ENCODE measurements at regions not wholly inside any gene's neighbourhood (a gene's known extent, or its start where the extent isn't known, plus 50 kb on each side); places are given as distances from the start of the nearest gene placed in this dataset.

GRCh38 chr4:38213083-38213805 lies 253.0 kb downstream of the PTTG2 start:
- Histone ChIP-seq H3K36me3 (replicated peaks; ENCODE audit: control insufficient read depth, insufficient read depth, low read length) (no peaks in the 10 kb centered on the region), H3K4me3 (ENCODE audit: insufficient read depth, low read depth, low read length) (no peak overlapping the region), H3K27me3 (ENCODE audit: control insufficient read depth, insufficient read depth, low read length) (no peaks in the 10 kb centered on the region)
- DNase-seq, result no peak

GRCh38 chr4:38222892-38223291 lies 262.7 kb downstream of the PTTG2 start:
- Histone ChIP-seq H3K4me3 (ENCODE audit: insufficient read depth, low read depth, low read length) (no peak overlapping the region), H3K36me3 (replicated peaks; ENCODE audit: control insufficient read depth, insufficient read depth, low read length) (no peaks in the 10 kb centered on the region), H3K27me3 (ENCODE audit: control insufficient read depth, insufficient read depth, low read length) (no peaks in the 10 kb centered on the region)
- DNase-seq, result no peak

GRCh38 chr4:38223306-38223705 lies 263.1 kb downstream of the PTTG2 start:
- Histone ChIP-seq H3K4me3 (ENCODE audit: insufficient read depth, low read depth, low read length) (no peak overlapping the region), H3K27me3 (ENCODE audit: control insufficient read depth, insufficient read depth, low read length) (no peaks in the 10 kb centered on the region)

GRCh38 chr4:38223782-38224236 lies 263.6 kb downstream of the PTTG2 start:
- no peak for DNase-seq
- Histone ChIP-seq H3K4me3 (ENCODE audit: insufficient read depth, low read depth, low read length) (no peak overlapping the region), H3K36me3 (replicated peaks; ENCODE audit: control insufficient read depth, insufficient read depth, low read length) (no peaks in the 10 kb centered on the region), H3K27me3 (ENCODE audit: control insufficient read depth, insufficient read depth, low read length) (no peaks in the 10 kb centered on the region)

More at GRCh38 chr4:38223306-38223705, 263.1 kb downstream of the PTTG2 start:
- no peak for DNase-seq
- no peaks in the 10 kb centered on the region for H3K36me3 ChIP-seq (replicated peaks; ENCODE audit: control insufficient read depth, insufficient read depth, low read length)

- Histone ChIP-seq H3K4me3 (ENCODE audit: insufficient read depth, low read depth, low read length) (no peak overlapping the region), H3K36me3 (replicated peaks; ENCODE audit: control insufficient read depth, insufficient read depth, low read length) (no peaks in the 10 kb centered on the region), H3K27me3 (ENCODE audit: control insufficient read depth, insufficient read depth, low read length) (no peaks in the 10 kb centered on the region)
- DNase-seq, result no peak
These were observed 264.7 kb downstream of the PTTG2 start for GRCh38 chr4:38224850-38225249.

DNA sequence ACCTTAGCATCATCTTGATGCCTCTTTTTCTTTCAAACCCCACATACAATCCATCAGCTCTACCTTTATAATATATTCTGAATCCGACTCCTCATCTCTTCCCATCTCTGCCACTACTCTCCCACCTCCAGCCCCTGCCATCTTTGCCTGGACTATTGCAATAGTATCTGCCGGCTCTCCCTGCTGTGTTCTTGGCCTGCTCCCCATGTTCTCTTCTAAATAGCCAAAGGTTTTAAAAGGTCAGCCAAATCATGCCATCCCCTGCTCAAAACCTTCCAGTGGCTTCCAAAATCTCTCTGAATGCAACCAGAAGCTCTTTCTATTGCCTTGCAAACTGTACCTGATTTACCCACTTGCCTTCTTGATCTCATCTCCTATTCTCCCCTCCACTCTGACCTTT lies 266.0 kb downstream of the PTTG2 start:
- DNase-seq, result no peak
- no peak overlapping the region for H3K4me3 ChIP-seq (ENCODE audit: insufficient read depth, low read depth, low read length)
- H3K27me3 ChIP-seq (ENCODE audit: control insufficient read depth, insufficient read depth, low read length), result no peaks in the 10 kb centered on the region
- H3K36me3 ChIP-seq (replicated peaks; ENCODE audit: control insufficient read depth, insufficient read depth, low read length), result no peaks in the 10 kb centered on the region

DNA sequence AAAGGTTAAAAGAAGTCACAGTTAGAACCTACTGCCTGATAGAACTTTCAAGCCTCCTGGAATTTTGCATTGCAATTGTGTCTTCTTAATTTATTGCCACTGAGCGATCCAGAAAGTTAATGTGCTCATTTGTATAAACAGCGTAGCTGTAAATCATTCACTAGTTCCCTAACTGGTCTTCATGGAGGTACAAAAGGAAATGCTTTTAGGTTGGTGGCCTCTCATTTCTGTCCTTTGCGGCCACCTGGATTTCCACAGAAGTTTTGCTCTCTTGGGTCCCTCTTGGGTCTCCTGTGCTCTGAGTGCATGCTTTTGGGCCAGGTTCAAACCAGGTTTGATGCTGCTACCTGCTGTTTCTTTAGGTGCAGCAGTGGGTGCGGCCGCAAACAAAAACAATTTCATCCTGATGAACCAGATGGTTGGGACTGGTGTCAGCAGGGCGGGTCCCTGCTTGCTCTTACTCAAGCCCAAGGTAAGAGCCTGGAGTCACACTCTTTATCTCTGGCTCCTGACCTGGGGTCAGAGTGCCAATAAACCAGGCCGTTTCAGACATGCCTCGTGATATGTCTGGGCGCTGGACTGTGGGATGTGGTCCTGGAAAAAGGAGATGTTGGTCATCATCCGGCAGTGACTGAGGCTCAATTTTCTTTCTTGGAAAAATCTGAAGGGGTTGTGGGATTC lies 270.1 kb downstream of the PTTG2 start:
- Histone ChIP-seq H3K36me3 (replicated peaks; ENCODE audit: control insufficient read depth, insufficient read depth, low read length) (no peaks in the 10 kb centered on the region), H3K4me3 (ENCODE audit: insufficient read depth, low read depth, low read length) (no peak overlapping the region), H3K27me3 (ENCODE audit: control insufficient read depth, insufficient read depth, low read length) (no peaks in the 10 kb centered on the region)
- DNase-seq, result no peak

DNA sequence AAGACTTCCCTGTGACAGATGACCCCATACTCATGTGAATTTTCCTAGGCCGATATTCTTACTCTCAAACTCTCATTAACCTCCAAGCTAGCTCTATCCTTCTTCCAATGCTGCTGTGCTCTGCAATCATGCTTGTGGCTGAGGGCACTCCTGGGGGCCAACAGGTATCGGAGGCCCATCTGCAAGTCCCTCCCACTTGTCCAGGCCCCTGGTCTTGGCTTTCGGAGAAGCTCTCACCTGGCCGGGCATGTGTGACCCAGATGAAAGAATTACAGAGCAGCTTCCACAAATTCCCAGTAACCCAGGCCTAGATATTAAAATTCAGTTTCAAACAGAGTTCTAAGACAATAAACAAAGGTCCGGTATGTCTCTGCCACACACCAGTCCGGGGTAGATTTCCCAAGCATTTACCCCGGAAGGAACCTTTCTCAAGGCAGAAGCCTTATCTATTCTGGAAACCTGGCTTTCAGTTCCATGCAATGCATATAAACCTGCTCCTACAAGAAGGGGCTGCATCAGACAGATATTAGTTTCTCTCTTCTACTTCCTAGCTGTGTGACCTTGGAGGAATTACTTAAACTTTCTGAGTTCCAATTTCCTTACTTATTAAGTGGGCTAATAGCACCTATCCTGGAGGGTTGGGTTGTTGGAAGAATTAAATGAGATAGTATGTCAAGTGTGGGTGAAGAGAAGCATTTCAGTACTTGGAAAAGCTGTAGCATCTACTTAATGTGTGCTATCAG lies 270.8 kb downstream of the PTTG2 start:
- no peaks in the 10 kb centered on the region for H3K27me3 ChIP-seq (ENCODE audit: control insufficient read depth, insufficient read depth, low read length)
- no peak for DNase-seq

GRCh38 chr4:38231626-38232025 lies 271.4 kb downstream of the PTTG2 start:
- DNase-seq, result no peak
- Histone ChIP-seq H3K4me3 (ENCODE audit: insufficient read depth, low read depth, low read length) (no peak overlapping the region), H3K27me3 (ENCODE audit: control insufficient read depth, insufficient read depth, low read length) (no peaks in the 10 kb centered on the region), H3K36me3 (replicated peaks; ENCODE audit: control insufficient read depth, insufficient read depth, low read length) (no peaks in the 10 kb centered on the region)

More for the DNA sequence above, 270.8 kb downstream of the PTTG2 start:
- no peaks in the 10 kb centered on the region for H3K36me3 ChIP-seq (replicated peaks; ENCODE audit: control insufficient read depth, insufficient read depth, low read length)
- H3K4me3 ChIP-seq (ENCODE audit: insufficient read depth, low read depth, low read length), result no peak overlapping the region

DNA sequence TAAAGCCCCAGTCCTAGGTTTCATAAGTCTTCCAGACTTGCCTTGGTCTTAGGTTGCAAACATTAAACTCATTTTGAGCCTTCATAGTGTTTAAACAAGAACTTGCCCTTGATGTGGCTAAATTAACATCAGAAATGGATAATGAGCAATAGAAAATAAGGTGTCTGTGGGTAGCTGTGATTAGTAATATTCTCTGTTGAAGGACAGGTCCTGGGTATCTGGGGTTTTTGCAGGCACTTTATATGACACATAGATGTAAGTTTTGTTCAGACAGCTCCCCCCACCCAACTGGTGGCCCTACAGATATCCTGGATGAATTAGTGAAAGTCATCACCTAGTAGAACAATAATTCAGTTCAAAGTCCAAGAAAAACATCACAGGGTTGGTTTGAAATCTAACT lies 272.5 kb downstream of the PTTG2 start:
- Histone ChIP-seq H3K36me3 (replicated peaks; ENCODE audit: control insufficient read depth, insufficient read depth, low read length) (no peaks in the 10 kb centered on the region), H3K4me3 (ENCODE audit: insufficient read depth, low read depth, low read length) (no peak overlapping the region), H3K27me3 (ENCODE audit: control insufficient read depth, insufficient read depth, low read length) (no peaks in the 10 kb centered on the region)
- DNase-seq, result no peak

- Histone ChIP-seq H3K27me3 (ENCODE audit: control insufficient read depth, insufficient read depth, low read length) (no peaks in the 10 kb centered on the region), H3K36me3 (replicated peaks; ENCODE audit: control insufficient read depth, insufficient read depth, low read length) (no peaks in the 10 kb centered on the region), H3K4me3 (ENCODE audit: insufficient read depth, low read depth, low read length) (no peak overlapping the region)
- no peak for DNase-seq
These were observed 273.7 kb downstream of the PTTG2 start for GRCh38 chr4:38233727-38234480.

DNA sequence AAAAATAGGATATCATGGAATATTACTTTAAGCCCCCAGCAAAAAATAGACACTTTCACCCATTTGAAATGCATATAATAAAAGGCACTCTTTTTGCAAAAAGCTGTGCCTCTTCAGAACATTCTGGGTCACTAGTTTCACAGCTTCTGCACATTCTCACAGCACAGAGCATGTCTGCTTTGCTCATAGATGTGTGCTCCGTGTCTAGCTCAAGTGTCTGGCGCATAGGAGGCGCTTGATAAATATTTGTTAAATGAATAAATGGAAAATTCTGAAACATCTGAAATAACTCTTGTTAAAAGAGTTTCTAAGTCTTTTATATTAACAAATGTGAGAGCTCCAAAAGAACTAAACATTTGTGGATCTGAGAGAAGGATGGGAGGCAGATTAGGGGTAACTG lies 275.2 kb downstream of the PTTG2 start:
- Histone ChIP-seq H3K36me3 (replicated peaks; ENCODE audit: control insufficient read depth, insufficient read depth, low read length) (no peaks in the 10 kb centered on the region), H3K4me3 (ENCODE audit: insufficient read depth, low read depth, low read length) (no peak overlapping the region), H3K27me3 (ENCODE audit: control insufficient read depth, insufficient read depth, low read length) (no peaks in the 10 kb centered on the region)
- no peak for DNase-seq

DNA sequence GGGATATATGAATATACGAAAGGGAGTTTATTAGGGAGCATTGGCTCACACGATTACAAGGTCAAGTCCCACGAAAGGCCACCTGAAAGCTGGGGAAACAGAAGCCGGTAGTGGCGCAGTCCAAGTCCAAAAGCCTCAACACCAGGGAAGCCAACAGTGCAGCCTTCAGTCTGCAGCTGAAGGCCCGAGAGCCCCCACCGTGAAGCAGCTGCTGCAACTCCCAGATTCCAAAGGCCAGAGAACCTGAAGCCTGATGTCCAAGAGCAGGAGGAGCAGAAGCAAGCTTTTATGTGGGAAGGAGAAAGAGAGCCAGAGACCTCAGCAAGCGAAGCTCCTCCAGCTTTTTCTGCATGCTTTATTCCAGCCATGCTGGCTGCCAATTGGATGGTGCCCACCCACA lies 275.8 kb downstream of the PTTG2 start:
- H3K36me3 ChIP-seq (replicated peaks; ENCODE audit: control insufficient read depth, insufficient read depth, low read length), result no peaks in the 10 kb centered on the region
- H3K4me3 ChIP-seq (ENCODE audit: insufficient read depth, low read depth, low read length), result no peak overlapping the region
- H3K27me3 ChIP-seq (ENCODE audit: control insufficient read depth, insufficient read depth, low read length), result no peaks in the 10 kb centered on the region
- DNase-seq, result no peak

- DNase-seq, result no peak
- Histone ChIP-seq H3K36me3 (replicated peaks; ENCODE audit: control insufficient read depth, insufficient read depth, low read length) (no peaks in the 10 kb centered on the region), H3K27me3 (ENCODE audit: control insufficient read depth, insufficient read depth, low read length) (no peaks in the 10 kb centered on the region), H3K4me3 (ENCODE audit: insufficient read depth, low read depth, low read length) (no peak overlapping the region)
These were observed 276.3 kb downstream of the PTTG2 start for GRCh38 chr4:38236503-38236902.
